GM12891 (cell line): ENCODE measurements at regions not wholly inside any gene's neighbourhood (a gene's known extent, or its start where the extent isn't known, plus 50 kb on each side); places are given as distances from the start of the nearest gene placed in this dataset.

ENCODE experiments used
- PAX5 ChIP-seq: IDR thresholded peaks from 2 replicates; pipeline ENCODE4 v1.6.1; 2011; ENCODE audit warnings: low read length, moderate library complexity, mild to moderate bottlenecking; ENCODE audit not compliant: insufficient read depth, severe bottlenecking
- POLR2A ChIP-seq: IDR thresholded peaks from 2 replicates; pipeline ENCODE4 v1.6.1; 2011; ENCODE audit warnings: low read depth, low read length, control low read depth
- POLR2AphosphoS5 ChIP-seq: IDR thresholded peaks from 2 replicates; pipeline ENCODE4 v1.6.1; 2011; ENCODE audit warnings: low read depth, low read length, control low read depth
- SPI1 ChIP-seq: IDR thresholded peaks from 2 replicates; pipeline ENCODE4 v1.6.1; 2011; ENCODE audit warnings: low read depth, low read length, control low read depth
- TAF1 ChIP-seq: IDR thresholded peaks from 2 replicates; pipeline ENCODE4 v1.6.1; 2011; ENCODE audit warnings: low read depth, low read length, control low read depth

DNA sequence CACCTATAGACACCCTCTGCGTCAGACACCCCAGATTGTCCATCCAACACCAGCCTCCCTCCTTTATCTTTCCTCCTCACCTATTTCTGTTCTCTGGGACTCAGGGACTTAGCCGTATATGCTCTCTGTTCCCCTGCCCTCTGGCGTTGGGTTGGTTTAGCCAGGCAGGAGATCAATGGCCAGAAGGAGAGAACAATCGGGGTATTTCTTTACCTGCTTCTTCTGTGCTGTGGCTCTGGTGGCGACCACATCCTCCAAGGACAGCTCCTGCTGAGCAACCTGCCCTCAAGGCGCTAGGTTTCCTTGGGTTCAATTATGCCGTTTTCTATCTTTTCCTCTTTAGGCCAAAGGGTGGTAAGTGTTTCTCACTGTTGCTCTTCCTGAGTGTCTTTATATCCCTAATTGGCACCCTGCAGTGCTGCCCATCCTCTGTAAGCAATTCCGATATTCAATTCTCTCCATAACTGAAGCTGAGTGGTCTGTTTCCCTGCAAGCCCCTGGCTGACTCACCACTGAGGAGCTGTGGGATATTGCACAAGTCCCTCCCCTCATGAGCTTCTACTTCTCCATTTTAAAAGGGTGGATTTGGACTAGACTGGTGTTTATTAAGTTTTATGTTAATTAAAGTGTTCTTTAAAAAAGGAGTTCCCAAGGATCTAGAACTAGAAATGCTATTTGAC lies 63.7 kb upstream of the TMTC4 start:
- TF ChIP-seq POLR2A (no peak), POLR2AphosphoS5 (no peak), TAF1 (no peak), SPI1 (no peak), PAX5 (no peak)
